ENCODE measurements at regions not wholly inside any gene's neighbourhood (a gene's known extent, or its start where the extent isn't known, plus 50 kb on each side); places are given as distances from the start of the nearest gene placed in this dataset.

DNA sequence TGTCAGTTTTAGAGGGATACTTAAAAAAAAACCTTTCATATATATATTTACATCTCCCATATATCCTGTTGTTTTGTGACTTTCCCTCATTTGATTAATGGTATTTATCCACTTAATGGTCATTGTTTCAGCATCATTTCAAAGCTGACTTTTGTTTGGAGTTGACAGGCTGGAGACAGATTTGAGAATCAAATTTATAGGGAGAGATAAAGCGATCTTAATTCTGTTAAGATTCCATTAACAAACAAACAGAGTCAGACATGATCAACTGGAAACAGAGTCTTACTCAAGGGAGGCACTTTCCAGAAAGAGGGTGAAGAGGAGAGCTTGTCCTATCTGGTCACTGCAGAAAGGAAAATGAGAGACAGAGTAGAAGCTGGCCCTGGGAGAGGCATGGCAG lies 283.4 kb downstream of the TTLL7 start:
- DNase-seq (no peak), ATAC-seq (no peak)
- Histone ChIP-seq H3K9me3 (no peaks in the 10 kb centered on the region), H3K4me3 (no peak overlapping the region), H3K4me1 (no peaks in the 10 kb centered on the region), H3K27me3 (ENCODE audit: low read depth) (no peaks in the 10 kb centered on the region), H3K27ac (no peak overlapping the region), H3K36me3 (no peaks in the 10 kb centered on the region)
- TF ChIP-seq, protein P1, sequence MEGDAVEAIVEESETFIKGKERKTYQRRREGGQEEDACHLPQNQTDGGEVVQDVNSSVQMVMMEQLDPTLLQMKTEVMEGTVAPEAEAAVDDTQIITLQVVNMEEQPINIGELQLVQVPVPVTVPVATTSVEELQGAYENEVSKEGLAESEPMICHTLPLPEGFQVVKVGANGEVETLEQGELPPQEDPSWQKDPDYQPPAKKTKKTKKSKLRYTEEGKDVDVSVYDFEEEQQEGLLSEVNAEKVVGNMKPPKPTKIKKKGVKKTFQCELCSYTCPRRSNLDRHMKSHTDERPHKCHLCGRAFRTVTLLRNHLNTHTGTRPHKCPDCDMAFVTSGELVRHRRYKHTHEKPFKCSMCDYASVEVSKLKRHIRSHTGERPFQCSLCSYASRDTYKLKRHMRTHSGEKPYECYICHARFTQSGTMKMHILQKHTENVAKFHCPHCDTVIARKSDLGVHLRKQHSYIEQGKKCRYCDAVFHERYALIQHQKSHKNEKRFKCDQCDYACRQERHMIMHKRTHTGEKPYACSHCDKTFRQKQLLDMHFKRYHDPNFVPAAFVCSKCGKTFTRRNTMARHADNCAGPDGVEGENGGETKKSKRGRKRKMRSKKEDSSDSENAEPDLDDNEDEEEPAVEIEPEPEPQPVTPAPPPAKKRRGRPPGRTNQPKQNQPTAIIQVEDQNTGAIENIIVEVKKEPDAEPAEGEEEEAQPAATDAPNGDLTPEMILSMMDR (IDR thresholded peaks at IDR 0.05) = no peak
- intact Hi-C loops (cut with DNase I) = no loop called here

DNA sequence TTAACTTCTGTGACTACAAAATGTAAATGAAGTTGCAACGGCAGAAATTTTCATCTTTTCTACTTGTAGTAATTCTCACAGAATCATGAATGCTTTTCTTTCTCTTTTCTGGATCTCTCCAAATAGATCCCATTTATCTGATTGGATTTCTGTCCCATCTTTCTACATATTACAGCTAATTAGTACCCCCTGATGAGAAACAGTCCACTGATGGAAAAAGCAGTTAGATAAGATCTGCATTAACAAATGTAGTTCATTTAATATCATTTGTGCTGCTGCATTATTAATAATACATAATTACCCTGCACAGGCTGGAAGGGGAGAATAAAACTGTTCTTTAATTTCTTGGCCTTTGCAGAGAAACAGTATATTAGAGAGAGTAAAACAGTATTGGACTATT lies 289.3 kb downstream of the TTLL7 start:
- no peaks in the 10 kb centered on the region for H3K9me3 ChIP-seq
- no peak overlapping the region for H3K4me3 ChIP-seq
- no peaks in the 10 kb centered on the region for H3K36me3 ChIP-seq
- no peaks in the 10 kb centered on the region for H3K4me1 ChIP-seq
- no peak for DNase-seq
- intact Hi-C loops (cut with DNase I) = no loop called here
- TF ChIP-seq, protein P1 (IDR thresholded peaks at IDR 0.05) = no peak
- ATAC-seq = no peak
- H3K27me3 ChIP-seq (ENCODE audit: low read depth) = no peaks in the 10 kb centered on the region
- H3K27ac ChIP-seq = no peak overlapping the region

DNA sequence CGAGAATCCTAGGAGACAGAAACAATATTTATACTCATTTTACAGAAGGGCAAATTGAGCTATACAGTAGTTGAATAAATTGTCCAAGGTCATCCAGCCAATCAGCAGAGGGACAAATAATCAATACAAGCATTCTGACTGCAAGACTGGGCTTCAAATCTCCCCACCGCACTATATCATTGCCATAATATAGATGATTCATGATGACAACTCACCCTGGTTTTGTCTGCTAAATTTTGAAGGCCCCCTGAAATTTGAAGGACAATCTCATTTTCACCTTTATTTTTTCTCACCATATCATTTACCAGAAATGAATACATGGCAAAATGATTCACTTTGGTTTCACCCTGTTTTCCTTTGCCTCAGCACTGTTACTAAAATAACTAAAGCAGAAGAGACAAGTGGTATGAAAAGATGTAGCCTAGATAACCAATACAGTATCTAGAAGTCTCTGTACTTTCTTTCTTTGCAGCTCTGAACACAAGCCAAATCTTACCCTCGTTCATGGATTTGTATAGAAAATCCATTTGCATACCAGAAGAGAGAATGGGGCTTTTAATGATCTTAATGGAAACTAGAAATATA lies 292.5 kb downstream of the TTLL7 start:
- H3K36me3 ChIP-seq = no peaks in the 10 kb centered on the region
- TF ChIP-seq, protein P1 (IDR thresholded peaks at IDR 0.05) = no peak
- H3K27ac ChIP-seq = no peak overlapping the region
- intact Hi-C loops (cut with DNase I) = no loop called here
- H3K9me3 ChIP-seq = no peaks in the 10 kb centered on the region
- ATAC-seq (no peak), DNase-seq (no peak)
- H3K4me1 ChIP-seq = no peaks in the 10 kb centered on the region
- H3K4me3 ChIP-seq = no peak overlapping the region
- no peaks in the 10 kb centered on the region for H3K27me3 ChIP-seq (ENCODE audit: low read depth)

DNA sequence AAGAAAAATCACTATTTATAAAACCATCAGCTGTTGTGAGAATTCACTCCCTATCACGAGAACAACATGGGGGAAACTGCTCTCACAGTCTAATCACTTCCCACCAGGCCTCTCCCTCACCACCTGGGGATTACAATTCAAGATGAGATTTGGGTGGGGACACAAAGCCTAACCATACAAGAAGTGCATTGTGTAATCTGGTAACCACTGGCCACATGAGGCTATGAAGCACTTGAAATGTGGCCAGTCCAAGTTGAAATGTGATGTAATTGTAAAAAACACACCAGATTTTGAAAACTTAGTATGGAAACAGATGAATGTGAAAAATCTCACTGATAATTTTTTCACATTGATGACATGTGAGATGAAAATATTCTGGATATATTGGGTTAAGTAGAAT lies 293.8 kb downstream of the TTLL7 start:
- Histone ChIP-seq H3K27ac (no peak overlapping the region), H3K36me3 (no peaks in the 10 kb centered on the region), H3K4me3 (no peak overlapping the region), H3K27me3 (ENCODE audit: low read depth) (no peaks in the 10 kb centered on the region), H3K4me1 (no peaks in the 10 kb centered on the region), H3K9me3 (no peaks in the 10 kb centered on the region)
- intact Hi-C loops (cut with DNase I) = no loop called here
- TF ChIP-seq, protein P1 (IDR thresholded peaks at IDR 0.05) = no peak
- DNase-seq (no peak), ATAC-seq (no peak)

DNA sequence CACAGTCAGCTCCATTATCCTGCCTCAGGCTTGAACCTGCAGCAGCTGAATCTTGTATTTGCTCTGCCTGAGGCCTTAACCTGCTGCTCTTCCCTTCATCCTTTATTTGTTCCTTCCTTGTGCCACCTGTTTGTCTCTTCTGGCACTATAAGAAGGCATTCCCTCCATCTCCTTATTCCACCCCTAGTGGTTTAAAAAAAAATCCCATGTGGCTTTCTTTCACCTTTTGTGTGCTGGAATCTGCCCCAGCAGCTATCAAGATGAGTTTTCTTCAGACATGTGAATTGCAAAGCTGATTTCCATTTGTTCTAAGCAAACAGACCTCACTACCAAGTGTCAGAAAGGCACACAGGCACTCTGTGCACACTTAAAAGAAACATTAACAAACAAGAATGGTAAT lies 294.6 kb downstream of the TTLL7 start:
- no peaks in the 10 kb centered on the region for H3K27me3 ChIP-seq (ENCODE audit: low read depth)
- TF ChIP-seq, protein P1 (IDR thresholded peaks at IDR 0.05) = no peak
- no peaks in the 10 kb centered on the region for H3K4me1 ChIP-seq
- intact Hi-C loops (cut with DNase I) = no loop called here
- H3K36me3 ChIP-seq = no peaks in the 10 kb centered on the region
- DNase-seq = no peak
- H3K9me3 ChIP-seq = no peaks in the 10 kb centered on the region
- H3K4me3 ChIP-seq = no peak overlapping the region
- no peak overlapping the region for H3K27ac ChIP-seq
- no peak for ATAC-seq

DNA sequence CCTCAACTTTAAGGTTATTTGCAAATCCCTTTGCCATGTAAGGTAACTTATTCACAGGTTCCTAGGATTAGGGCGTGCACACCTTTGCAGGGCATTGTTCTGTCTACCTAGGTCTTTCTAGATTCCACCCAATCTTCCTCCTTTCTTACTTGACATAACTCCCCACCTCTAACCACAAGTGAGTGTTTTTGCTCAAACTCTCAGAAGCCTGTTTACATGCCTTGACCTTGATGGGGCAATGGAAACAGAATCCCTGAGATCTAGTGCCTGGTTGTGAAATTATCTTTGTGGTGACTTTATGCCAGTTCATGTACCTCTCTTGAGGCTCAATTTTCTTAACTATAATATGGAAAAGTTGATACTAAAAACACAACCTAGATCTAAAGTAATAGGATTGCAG lies 296.6 kb downstream of the TTLL7 start:
- H3K4me3 ChIP-seq = no peak overlapping the region
- no peak for ATAC-seq
- H3K27ac ChIP-seq = no peak overlapping the region
- H3K4me1 ChIP-seq = no peaks in the 10 kb centered on the region
- intact Hi-C loops (cut with DNase I) = no loop called here
- no peaks in the 10 kb centered on the region for H3K9me3 ChIP-seq
- no peak for DNase-seq
- H3K27me3 ChIP-seq (ENCODE audit: low read depth) = no peaks in the 10 kb centered on the region
- TF ChIP-seq, protein P1 (IDR thresholded peaks at IDR 0.05) = no peak
- no peaks in the 10 kb centered on the region for H3K36me3 ChIP-seq
